IMR-90 (cell line): ENCODE measurements at regions not wholly inside any gene's neighbourhood (a gene's known extent, or its start where the extent isn't known, plus 50 kb on each side); places are given as distances from the start of the nearest gene placed in this dataset.

Experiments used
- ATAC-seq: fragments of 200-7000 bp; cut with Tn5 transposase; 2 replicates; pipeline ENCODE4 v1.9.1; 2020; ENCODE audit warnings: low read depth, mild to moderate bottlenecking, moderate library complexity
- BruUV-seq: library from RNA; stranded (reverse); fragments of 400-500 nt; replicated peaks from 2 replicates; lab custom pipeline; 2021; lab: Mats Ljungman, UMichigan
- CTCF ChIA-PET: fragments of 300-600 bp; formaldehyde crosslinking; extraction: SDS; loops from one replicate; lab custom pipeline; 2021; ENCODE audit warnings: antibody characterized with exemption; lab: Yijun Ruan, JAX
- POLR2A ChIA-PET: fragments of 300-600 bp; sonication (Branson Sonifier 250); formaldehyde crosslinking; loops from one replicate; lab custom pipeline; 2022; ENCODE audit warnings: antibody characterized with exemption; ENCODE audit not compliant: unreplicated experiment; lab: Charles Lee
- DNase-seq: peaks from one replicate; pipeline ENCODE4 v3.0.0; 2013
- H2AFZ ChIP-seq: replicated peaks from 2 replicates; pipeline ENCODE3; 2013; ENCODE audit warnings: low read length, mild to moderate bottlenecking; ENCODE audit not compliant: poor library complexity
- H2AK5ac ChIP-seq: 2 replicates; pipeline ENCODE4 v1.6.1; 2013; ENCODE audit warnings: low read depth, low read length, inconsistent platforms
- H2AK9ac ChIP-seq: replicated peaks from 2 replicates; pipeline ENCODE3; 2013; ENCODE audit warnings: mild to moderate bottlenecking, low read depth, low read length, moderate library complexity; ENCODE audit not compliant: poor library complexity
- H2BK120ac ChIP-seq: 2 replicates; pipeline ENCODE4 v1.6.1; 2013; ENCODE audit warnings: low read depth, low read length, inconsistent platforms
- H2BK15ac ChIP-seq: 3 replicates; pipeline ENCODE4 v1.6.1; 2013; ENCODE audit warnings: low read depth, low read length, inconsistent platforms
- H2BK20ac ChIP-seq: 2 replicates; pipeline ENCODE4 v1.6.1; 2013; ENCODE audit warnings: low read depth, mild to moderate bottlenecking, inconsistent platforms, low read length, moderate library complexity
- H2BK5ac ChIP-seq: 2 replicates; pipeline ENCODE4 v1.6.1; 2013; ENCODE audit warnings: mild to moderate bottlenecking, low read depth, low read length, inconsistent platforms; ENCODE audit not compliant: poor library complexity, severe bottlenecking
- H3K14ac ChIP-seq: replicated peaks from 2 replicates; pipeline ENCODE4 v1.6.1; 2013; ENCODE audit warnings: low read depth, low read length, inconsistent platforms
- H3K18ac ChIP-seq: 2 replicates; pipeline ENCODE4 v1.6.1; 2013; ENCODE audit warnings: low read depth, low read length, control low read depth
- H3K23ac ChIP-seq: 2 replicates; pipeline ENCODE4 v1.6.1; 2013; ENCODE audit warnings: low read depth, low read length, inconsistent platforms
- H3K27ac ChIP-seq: 2 replicates; pipeline ENCODE4 v1.5.1; 2013; ENCODE audit warnings: mild to moderate bottlenecking, control low read depth, low read length; ENCODE audit not compliant: insufficient read depth
- H3K27me3 ChIP-seq: 2 replicates; pipeline ENCODE4 v1.6.1; 2013; ENCODE audit warnings: low read length; ENCODE audit not compliant: control insufficient read depth, insufficient read depth
- H3K36me3 ChIP-seq: 2 replicates; pipeline ENCODE4 v1.6.1; 2013; ENCODE audit warnings: low read length, mixed read lengths; ENCODE audit not compliant: control insufficient read depth, insufficient read depth
- H3K4ac ChIP-seq: 2 replicates; pipeline ENCODE4 v1.6.1; 2013; ENCODE audit warnings: low read depth, low read length, inconsistent platforms
- H3K4me1 ChIP-seq: 2 replicates; pipeline ENCODE4 v1.6.1; 2013; ENCODE audit warnings: low read length, mixed read lengths; ENCODE audit not compliant: control insufficient read depth, insufficient read depth
- H3K4me2 ChIP-seq: 2 replicates; pipeline ENCODE4 v1.6.1; 2013; ENCODE audit warnings: low read depth, mild to moderate bottlenecking, control low read depth, low read length, moderate library complexity
- H3K4me3 ChIP-seq: 2 replicates; pipeline ENCODE4 v1.5.1; 2013; ENCODE audit warnings: low read depth, mild to moderate bottlenecking, control low read depth, low read length, moderate library complexity; ENCODE audit not compliant: insufficient read depth
- H3K56ac ChIP-seq: 2 replicates; pipeline ENCODE4 v1.6.1; 2013; ENCODE audit warnings: low read length, inconsistent platforms; ENCODE audit not compliant: insufficient read depth; ENCODE audit errors: extremely low read depth
- H3K79me1 ChIP-seq, 2 experiments: 2 replicates each; pipeline ENCODE4 v1.6.1; 2013; ENCODE audit warnings: low read length in 2 of 2, inconsistent platforms in 1 of 2, low read depth in 1 of 2
- H3K9ac ChIP-seq: 2 replicates; pipeline ENCODE4 v1.6.1; 2013; ENCODE audit warnings: low read depth, low read length, control low read depth
- H3K9me1 ChIP-seq: 2 replicates; pipeline ENCODE4 v1.6.1; 2013; ENCODE audit warnings: low read length, inconsistent platforms; ENCODE audit not compliant: insufficient read depth
- H3K9me3 ChIP-seq: 2 replicates; pipeline ENCODE4 v1.6.1; 2013; ENCODE audit warnings: low read length; ENCODE audit not compliant: control insufficient read depth, insufficient read depth
- H4K20me1 ChIP-seq: 2 replicates; pipeline ENCODE4 v1.6.1; 2013; ENCODE audit warnings: low read length, inconsistent platforms; ENCODE audit not compliant: insufficient read depth
- H4K5ac ChIP-seq: 2 replicates; pipeline ENCODE4 v1.6.1; 2013; ENCODE audit warnings: mild to moderate bottlenecking, low read depth, low read length, control low read depth
- H4K8ac ChIP-seq, 2 experiments: 2 replicates each; pipeline ENCODE4 v1.6.1; 2013; ENCODE audit warnings: low read depth in 2 of 2, low read length in 2 of 2, control low read depth in 1 of 2, inconsistent platforms in 1 of 2
- H4K91ac ChIP-seq: 2 replicates; pipeline ENCODE4 v1.6.1; 2013; ENCODE audit warnings: low read depth, low read length, inconsistent platforms; ENCODE audit not compliant: insufficient read depth
- BHLHE40 ChIP-seq: fragments of 150-350 bp; IDR thresholded peaks from 2 replicates; pipeline ENCODE4 v1.6.1; 2016; ENCODE audit warnings: mild to moderate bottlenecking, low read depth, low read length
- CEBPB ChIP-seq: IDR thresholded peaks from 2 replicates; pipeline ENCODE4 v1.6.1; 2012; ENCODE audit warnings: low read depth, low read length, improper control_type of control experiment
- ELK1 ChIP-seq: fragments of 150-350 bp; IDR thresholded peaks from 2 replicates; pipeline ENCODE4 v1.6.1; 2016; ENCODE audit warnings: low read depth, mild to moderate bottlenecking, low read length, moderate library complexity, borderline replicate concordance
- MAFK ChIP-seq: IDR thresholded peaks from 2 replicates; pipeline ENCODE4 v1.6.1; 2012; ENCODE audit warnings: low read depth, low read length, improper control_type of control experiment
- MAZ ChIP-seq: IDR thresholded peaks from 2 replicates; pipeline ENCODE4 v1.6.1; 2012; ENCODE audit warnings: low read depth, mild to moderate bottlenecking, low read length, improper control_type of control experiment, moderate library complexity, borderline replicate concordance
- POLR2A ChIP-seq: IDR thresholded peaks from 2 replicates; pipeline ENCODE4 v1.6.1; 2012; ENCODE audit warnings: mild to moderate bottlenecking, low read depth, low read length
- RAD21 ChIP-seq: IDR thresholded peaks from 2 replicates; pipeline ENCODE4 v1.6.1; 2012; ENCODE audit warnings: low read length, improper control_type of control experiment
- WGBS, 2 experiments: methylation state at CpG; one replicate each; pipeline versions ENCODE4 v1.1.5 to v1.1.7; 2013; ENCODE audit warnings: missing lambda C conversion rate in 2 of 2; ENCODE audit not compliant: insufficient read length in 1 of 2; ENCODE audit errors: extremely low coverage in 2 of 2; 5-methylcytosine and 5-hydroxymethylcytosine counted together
- dilution Hi-C: fragments of 300-500 bp; cut with HindIII; formaldehyde crosslinking; loops from one replicate; pipeline ENCODE4 v1.14.3; 2018; ENCODE audit warnings: low sequenced_read_pairs; ENCODE audit not compliant: unreplicated experiment
- in situ Hi-C: fragments of 300-500 bp; cut with MboI; formaldehyde crosslinking; loops from 3 replicates; pipeline ENCODE4 v1.14.3; 2019; ENCODE audit warnings: low sequenced_read_pairs, inconsistent platforms, mixed read lengths
- intact Hi-C: fragments of 100-400 bp; cut with micrococcal nuclease; formaldehyde crosslinking; loops from 2 replicates; pipeline ENCODE4 v1.10.0; 2022

- DNase-seq (no peak), ATAC-seq (no peak)
- ChIA-PET CTCF (no interaction called here), POLR2A (no interaction called here)
- no peaks in the 10 kb centered on the region for H3K9me3 ChIP-seq
- H2BK120ac ChIP-seq = no peak overlapping the region
- H3K4ac ChIP-seq = no peak overlapping the region
- no peak overlapping the region for H3K14ac ChIP-seq
- no peaks in the 10 kb centered on the region for H3K9me1 ChIP-seq
- no peak overlapping the region for H2BK5ac ChIP-seq
- dilution Hi-C loops (no loop called here), in situ Hi-C loops (no loop called here), intact Hi-C loops (no loop called here)
- H3K18ac ChIP-seq = no peak overlapping the region
- H3K27ac ChIP-seq = no peak overlapping the region
- no peak overlapping the region for H2AFZ ChIP-seq
- H3K4me3 ChIP-seq = no peak overlapping the region
- BruUV-seq = no TSS peak
- H2BK15ac ChIP-seq = no peak overlapping the region
- no peaks in the 10 kb centered on the region for H3K36me3 ChIP-seq
- H3K23ac ChIP-seq = no peak overlapping the region
- H3K27me3 ChIP-seq = no peaks in the 10 kb centered on the region
- TF ChIP-seq ELK1 (no peak), MAFK (no peak), POLR2A (no peak), MAZ (no peak), BHLHE40 (no peak), CEBPB (no peak), RAD21 (no peak)
- no peak overlapping the region for H2AK9ac ChIP-seq
- H4K20me1 ChIP-seq = no peaks in the 10 kb centered on the region
- no peak overlapping the region for H3K56ac ChIP-seq
- H3K79me1 ChIP-seq = no peaks in the 10 kb centered on the region
- no peak overlapping the region for H3K9ac ChIP-seq
- WGBS, 2 experiments = 0% methylated on average over 1 of the region's 3 CpGs; no CpG with 5 or more reads in 1 of the 2 experiments
- no peak overlapping the region for H2BK20ac ChIP-seq
- H4K5ac ChIP-seq = no peak overlapping the region
- H2AK5ac ChIP-seq = no peak overlapping the region
- H3K4me2 ChIP-seq = no peak overlapping the region
- H4K91ac ChIP-seq = no peak overlapping the region
- H3K4me1 ChIP-seq = no peaks in the 10 kb centered on the region
- no peak overlapping the region for H4K8ac ChIP-seq
Observed at GRCh38 chr1:91138959-91139358, 117.1 kb upstream of the ZNF644 start.
